Activated naive CD4-positive, alpha-beta T cell treated with anti-CD3 and anti-CD28 coated beads, Interleukin-2, amount 10 ng/mL, durations not matched to agents 7 days and 5 days (primary cell): ENCODE measurements at regions not wholly inside any gene's neighbourhood (a gene's known extent, or its start where the extent isn't known, plus 50 kb on each side); places are given as distances from the start of the nearest gene placed in this dataset.
"Not testable (repeated sequence)": the region's sequence is repeated elsewhere in the genome, so short reads cannot be mapped to it uniquely, and the experiment has no call there.

Experiments used
- CTCF ChIA-PET: fragments of 350-600 bp; sonication (Branson Sonifier 250); formaldehyde crosslinking; loops from one replicate; lab custom pipeline; 2021; ENCODE audit warnings: antibody characterized with exemption; lab: Charles Lee
- DNase-seq: peaks from one replicate; pipeline ENCODE4 v3.0.0-alpha.2; 2020
- H3K27ac Mint-ChIP-seq: one replicate; pipeline ENCODE4 v1.8.0; 2021; ENCODE audit warnings: mild to moderate bottlenecking, moderate library complexity, mixed read lengths
- H3K27me3 Mint-ChIP-seq: one replicate; pipeline ENCODE4 v1.8.0; 2021; ENCODE audit warnings: mild to moderate bottlenecking, mixed read lengths
- H3K36me3 Mint-ChIP-seq: one replicate; pipeline ENCODE4 v1.8.0; 2021; ENCODE audit warnings: mixed read lengths
- H3K4me1 Mint-ChIP-seq: one replicate; pipeline ENCODE4 v1.8.0; 2021; ENCODE audit warnings: mixed read lengths
- H3K4me3 Mint-ChIP-seq: one replicate; pipeline ENCODE4 v1.8.0; 2021; ENCODE audit warnings: mild to moderate bottlenecking, moderate library complexity, mixed read lengths
- H3K9me3 Mint-ChIP-seq: one replicate; pipeline ENCODE4 v1.8.0; 2021; ENCODE audit warnings: mixed read lengths

DNA sequence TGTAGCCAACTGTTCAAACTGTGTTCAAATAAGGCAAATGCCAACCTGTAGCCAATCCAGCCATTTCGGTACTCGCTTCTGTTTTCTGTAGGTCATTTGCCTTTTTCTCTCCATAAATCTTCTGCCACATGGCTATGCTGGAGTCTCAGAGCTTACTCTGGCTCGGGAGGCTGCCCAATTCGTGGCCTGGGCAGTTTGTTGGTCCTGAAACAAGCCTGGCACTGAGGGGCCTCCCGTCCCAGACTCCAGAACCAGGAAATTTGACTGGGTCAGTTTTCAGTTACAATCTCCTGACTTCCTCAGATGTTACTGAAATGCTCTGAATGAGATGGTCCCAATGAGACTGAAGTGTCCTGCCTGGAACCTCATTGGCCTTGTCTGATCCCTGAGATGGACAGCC is 120.8 kb upstream of the NPAS2 start:
- peaks cover 8% of the 10 kb centered on the region for H3K4me1 Mint-ChIP-seq
- H3K27ac Mint-ChIP-seq = no peak overlapping the region
- H3K9me3 Mint-ChIP-seq = peaks cover 12% of the 10 kb centered on the region
- peaks cover 9% of the 10 kb centered on the region for H3K36me3 Mint-ChIP-seq
- CTCF ChIA-PET = no interaction called here
- H3K4me3 Mint-ChIP-seq = no peak overlapping the region
- peaks cover 19% of the 10 kb centered on the region for H3K27me3 Mint-ChIP-seq
- no peak for DNase-seq

DNA sequence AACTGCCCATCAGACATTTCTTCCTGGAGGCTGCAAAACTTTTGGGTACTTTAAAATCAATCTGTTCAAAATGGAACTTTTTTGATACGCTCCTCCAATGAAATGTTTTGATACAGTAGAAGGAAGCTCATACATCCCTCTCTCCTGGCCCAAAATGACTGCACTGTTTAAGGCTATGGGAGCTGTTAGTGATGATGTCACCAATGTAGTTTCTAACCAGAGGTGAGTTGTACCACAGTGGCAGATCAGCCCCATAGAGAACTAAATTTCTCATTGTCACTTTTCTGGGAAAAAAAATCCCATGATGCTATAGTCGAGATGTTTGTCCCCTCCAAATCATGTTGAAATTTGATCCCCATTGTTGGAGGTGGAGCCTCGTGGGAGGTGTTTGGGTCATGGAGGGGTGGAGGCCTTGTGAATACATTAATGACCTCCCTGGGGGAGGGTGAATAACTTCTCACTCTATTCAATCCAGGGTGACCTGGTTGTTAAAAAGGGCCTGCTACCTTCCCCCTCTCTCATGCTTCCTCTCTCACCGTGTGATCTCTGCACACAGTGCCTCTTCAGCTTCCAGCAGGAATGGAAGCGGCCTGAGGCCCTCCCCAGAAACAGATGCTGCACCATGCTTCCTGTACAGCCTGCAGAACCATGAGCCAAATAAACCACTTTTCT is 117.4 kb upstream of the NPAS2 start:
- CTCF ChIA-PET = interaction anchor here (0.7 kb wide), 1 partner anchor 56 kb away, joined by 3 read pairs; no protein-coding TSS in a partner anchor
- H3K4me1 Mint-ChIP-seq = peaks cover 19% of the 10 kb centered on the region
- peaks cover 19% of the 10 kb centered on the region for H3K27me3 Mint-ChIP-seq
- no peaks in the 10 kb centered on the region for H3K36me3 Mint-ChIP-seq
- DNase-seq = no peak
- H3K9me3 Mint-ChIP-seq = no peaks in the 10 kb centered on the region
- no peak overlapping the region for H3K4me3 Mint-ChIP-seq
- H3K27ac Mint-ChIP-seq = no peak overlapping the region

DNA sequence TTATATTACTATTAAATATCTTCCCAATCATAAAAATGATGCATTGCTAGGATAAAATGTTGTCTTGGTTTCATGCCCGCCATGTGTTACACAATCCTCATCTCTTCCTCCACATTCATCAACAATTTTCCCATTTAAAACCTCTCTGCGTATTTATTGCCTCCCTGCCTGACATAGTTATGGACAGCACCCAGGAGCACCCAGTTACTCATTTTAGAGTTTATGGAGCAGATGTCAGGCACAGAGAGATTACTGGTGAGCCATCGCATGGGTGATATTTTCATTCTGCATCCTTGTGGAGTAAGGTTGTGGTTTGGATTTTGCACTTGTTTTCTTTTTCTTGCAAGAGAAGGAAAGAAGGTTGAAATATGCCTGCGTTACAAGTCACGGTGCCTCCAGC is 116.7 kb upstream of the NPAS2 start:
- CTCF ChIA-PET = no interaction called here
- Mint-ChIP-seq H3K36me3 (no peaks in the 10 kb centered on the region), H3K9me3 (no peaks in the 10 kb centered on the region), H3K4me1 (peaks cover 26% of the 10 kb centered on the region), H3K27me3 (peaks cover 19% of the 10 kb centered on the region), H3K27ac (no peak overlapping the region), H3K4me3 (no peak overlapping the region)
- DNase-seq = no peak

DNA sequence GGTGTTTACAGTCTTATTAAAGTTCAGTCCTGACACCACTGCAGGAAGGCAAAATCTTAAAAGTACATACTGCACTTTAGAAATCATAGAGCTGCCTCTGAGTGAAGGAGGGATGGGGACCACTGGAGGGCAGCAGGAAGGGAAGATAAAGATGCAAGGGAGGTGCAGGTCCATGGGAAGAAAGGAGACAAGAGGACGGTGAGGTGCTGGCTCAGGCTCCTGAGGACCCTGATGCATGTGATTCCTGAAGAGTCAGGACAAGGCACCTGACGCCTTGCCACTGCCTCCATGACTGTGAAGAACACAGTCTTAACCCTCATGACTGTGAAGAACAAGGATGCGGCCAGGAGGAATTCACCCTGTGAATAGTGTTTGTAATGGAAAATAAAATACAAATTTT is 116.2 kb upstream of the NPAS2 start:
- Mint-ChIP-seq H3K4me3 (no peak overlapping the region), H3K27ac (no peak overlapping the region), H3K27me3 (peaks cover 19% of the 10 kb centered on the region), H3K9me3 (no peaks in the 10 kb centered on the region), H3K4me1 (peaks cover 30% of the 10 kb centered on the region), H3K36me3 (no peaks in the 10 kb centered on the region)
- DNase-seq = no peak
- CTCF ChIA-PET = no interaction called here

DNA sequence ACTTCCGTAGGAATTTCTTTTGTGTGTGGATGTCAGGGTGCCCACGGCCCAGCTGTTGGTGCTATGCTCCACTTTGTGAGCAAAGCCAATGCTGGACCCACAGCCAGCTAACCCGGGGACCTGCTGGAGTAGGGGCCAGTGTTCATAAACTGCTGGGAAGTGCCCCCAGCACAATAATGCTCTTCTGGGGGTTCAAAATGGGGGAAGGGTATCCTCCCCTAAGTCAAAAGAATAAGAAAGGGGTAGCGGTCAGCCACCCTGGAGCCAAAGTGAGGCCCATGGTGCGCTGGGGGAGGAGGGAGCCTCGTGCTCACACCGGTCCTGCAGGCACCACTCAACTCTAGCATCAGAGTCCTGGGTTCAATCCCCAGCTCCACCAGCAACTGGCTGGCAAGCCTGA is 115.8 kb upstream of the NPAS2 start:
- Mint-ChIP-seq H3K27me3 (peaks cover 18% of the 10 kb centered on the region), H3K4me1 (peaks cover 30% of the 10 kb centered on the region), H3K4me3 (no peak overlapping the region), H3K9me3 (no peaks in the 10 kb centered on the region), H3K27ac (no peak overlapping the region), H3K36me3 (no peaks in the 10 kb centered on the region)
- DNase-seq = no peak
- CTCF ChIA-PET = no interaction called here

DNA sequence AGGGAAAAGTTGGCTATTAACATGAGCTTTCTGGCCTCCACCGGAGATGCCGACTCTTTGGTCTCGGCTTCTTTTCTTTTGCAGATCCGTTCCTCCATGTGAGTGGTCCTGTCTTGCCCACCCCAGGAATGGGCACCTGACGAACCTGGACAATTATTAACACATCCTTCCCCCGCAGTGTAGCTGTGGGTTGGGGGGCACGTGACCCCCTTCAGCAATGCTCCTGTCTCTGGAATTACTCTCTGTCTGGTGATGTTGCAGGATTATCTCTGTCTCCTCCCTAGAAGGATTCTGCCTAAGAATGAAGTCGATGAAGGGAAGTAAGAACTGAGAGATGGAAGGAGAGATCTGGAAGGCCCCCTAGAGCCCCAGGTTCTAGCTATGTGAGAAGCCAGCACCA is 115.2 kb upstream of the NPAS2 start:
- H3K27me3 Mint-ChIP-seq = peaks cover 14% of the 10 kb centered on the region
- DNase-seq = no peak
- CTCF ChIA-PET = no interaction called here
- H3K27ac Mint-ChIP-seq = no peak overlapping the region
- no peak overlapping the region for H3K4me3 Mint-ChIP-seq
- H3K9me3 Mint-ChIP-seq = no peaks in the 10 kb centered on the region
- peaks cover 30% of the 10 kb centered on the region for H3K4me1 Mint-ChIP-seq
- no peaks in the 10 kb centered on the region for H3K36me3 Mint-ChIP-seq

DNA sequence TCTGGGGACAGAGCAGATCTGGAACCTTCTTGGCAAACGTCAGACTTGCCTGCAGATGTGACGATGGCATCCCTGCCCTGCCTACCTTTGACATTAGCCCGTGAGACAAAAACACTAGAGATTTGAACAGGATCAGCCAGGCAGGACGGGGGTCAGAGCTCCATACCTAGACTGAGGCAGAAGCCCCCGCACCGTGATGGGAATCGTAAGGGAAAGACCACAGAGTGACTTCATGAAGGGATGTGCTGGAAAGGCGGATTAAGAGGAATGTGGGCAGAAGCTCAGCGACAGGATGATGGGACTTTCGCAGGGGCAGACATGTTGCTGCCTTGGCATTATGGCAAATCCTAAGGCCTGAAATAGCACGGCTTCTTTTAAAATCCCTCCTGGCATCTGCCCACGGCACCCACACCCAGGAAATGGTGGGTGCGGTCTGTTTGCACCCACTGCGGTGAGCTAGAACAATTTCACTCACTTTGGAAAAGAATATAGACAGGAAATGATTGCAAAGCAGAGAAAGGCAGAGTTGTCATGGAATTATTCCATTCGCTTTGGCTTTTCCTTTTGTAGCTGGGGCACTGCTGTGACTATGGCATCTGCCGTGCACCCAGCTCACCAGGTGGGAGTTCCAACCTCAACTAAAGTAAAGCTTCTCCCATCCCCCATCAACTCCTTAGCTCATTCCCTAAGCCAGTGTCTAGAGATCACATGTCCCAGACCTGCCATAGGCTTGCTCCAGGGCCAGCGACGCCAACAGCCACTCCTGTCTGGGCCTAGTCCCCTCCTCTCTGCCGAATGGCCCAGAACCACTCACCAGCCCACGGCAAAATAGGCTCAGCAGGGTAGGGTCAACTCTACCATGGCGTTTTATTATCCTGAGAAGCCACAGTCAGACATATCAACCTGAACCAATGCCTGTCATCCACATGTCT is 112.7 kb upstream of the NPAS2 start:
- Mint-ChIP-seq H3K9me3 (no peaks in the 10 kb centered on the region), H3K4me3 (no peak overlapping the region), H3K27ac (no peak overlapping the region), H3K36me3 (no peaks in the 10 kb centered on the region), H3K4me1 (peaks cover 30% of the 10 kb centered on the region), H3K27me3 (peaks cover 3% of the 10 kb centered on the region)
- CTCF ChIA-PET = no interaction called here
- peak; percentile 29 for DNase-seq

DNA sequence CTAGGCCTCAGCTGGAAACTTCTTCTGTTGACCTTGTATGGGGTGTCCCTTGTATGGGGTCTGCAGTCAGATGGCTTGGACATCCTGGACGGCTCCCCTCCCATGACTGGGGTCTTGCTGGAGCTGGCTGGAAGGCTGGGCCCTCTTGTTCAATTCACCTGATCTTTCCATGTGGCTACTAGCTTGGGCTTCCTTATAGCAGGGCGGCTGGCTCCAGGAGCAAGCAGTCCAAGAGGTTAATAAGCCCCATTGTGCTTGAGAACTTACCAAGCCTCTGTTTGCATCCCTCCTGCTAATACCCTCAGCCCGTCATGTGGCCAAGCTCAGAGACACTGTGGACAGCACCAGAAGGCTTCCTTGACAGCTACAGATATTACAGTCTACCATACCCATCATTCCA is 111.6 kb upstream of the NPAS2 start:
- peaks cover 27% of the 10 kb centered on the region for H3K4me1 Mint-ChIP-seq
- no peaks in the 10 kb centered on the region for H3K9me3 Mint-ChIP-seq
- H3K27ac Mint-ChIP-seq = no peak overlapping the region
- CTCF ChIA-PET = no interaction called here
- H3K36me3 Mint-ChIP-seq = no peaks in the 10 kb centered on the region
- DNase-seq = no peak
- no peak overlapping the region for H3K4me3 Mint-ChIP-seq
- H3K27me3 Mint-ChIP-seq = peaks cover 3% of the 10 kb centered on the region

DNA sequence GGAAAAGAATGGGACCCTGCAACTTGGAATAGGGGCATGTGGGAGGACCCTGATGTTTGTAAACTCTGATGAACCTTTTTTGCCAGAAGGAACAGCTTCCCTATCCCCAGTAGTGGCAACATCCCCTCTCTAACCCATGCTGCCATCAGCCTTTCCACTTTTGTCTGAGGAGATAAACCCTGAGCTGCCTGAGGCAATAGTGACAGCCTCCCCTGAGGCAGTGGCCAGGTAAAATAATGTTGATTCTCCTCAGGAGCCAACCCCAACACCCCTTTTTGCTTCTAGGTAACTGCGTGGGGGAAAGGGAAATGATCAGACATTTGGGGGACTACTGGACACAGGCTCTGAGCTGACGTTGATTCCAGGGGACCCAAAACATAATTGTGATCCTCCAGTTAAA is 106.8 kb upstream of the NPAS2 start:
- H3K27me3 Mint-ChIP-seq = no peaks in the 10 kb centered on the region
- H3K4me1 Mint-ChIP-seq = peaks cover 5% of the 10 kb centered on the region
- no peaks in the 10 kb centered on the region for H3K36me3 Mint-ChIP-seq
- DNase-seq = no peak
- CTCF ChIA-PET = no interaction called here
- no peak overlapping the region for H3K4me3 Mint-ChIP-seq
- H3K27ac Mint-ChIP-seq = no peak overlapping the region
- no peaks in the 10 kb centered on the region for H3K9me3 Mint-ChIP-seq

DNA sequence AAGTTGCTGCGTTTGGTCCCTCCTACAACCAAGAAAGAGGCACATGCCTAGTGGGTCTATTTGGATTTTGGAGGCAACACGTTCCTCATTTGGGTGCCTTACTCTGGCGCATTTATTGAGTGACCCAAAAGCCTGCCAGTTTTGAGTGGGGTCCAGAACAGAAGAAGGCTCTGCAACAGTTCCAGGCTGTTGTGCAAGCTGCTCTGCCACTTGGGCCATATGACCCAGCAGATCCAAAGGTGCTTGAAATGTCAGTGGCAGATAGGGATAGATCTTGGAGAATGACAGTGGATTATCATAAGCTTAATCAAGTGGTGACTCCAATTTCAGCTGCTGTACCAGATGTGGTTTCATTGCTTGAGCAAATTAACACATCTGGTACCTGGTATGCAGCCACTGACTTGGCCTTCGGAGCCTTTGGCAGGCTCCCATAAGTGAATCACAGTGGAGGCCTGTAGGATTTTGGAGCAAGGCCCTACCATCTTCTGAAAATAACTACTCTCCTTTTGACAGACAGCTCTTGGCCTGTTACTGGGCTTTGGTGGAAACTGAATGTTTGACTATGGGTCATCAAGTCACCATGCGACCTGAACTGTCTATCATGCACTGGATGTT is 105.4 kb upstream of the NPAS2 start:
- H3K4me3 Mint-ChIP-seq, H3K9me3 Mint-ChIP-seq, H3K36me3 Mint-ChIP-seq, H3K27ac Mint-ChIP-seq, H3K4me1 Mint-ChIP-seq, DNase-seq, H3K27me3 Mint-ChIP-seq, CTCF ChIA-PET: not testable (repeated sequence)

DNA sequence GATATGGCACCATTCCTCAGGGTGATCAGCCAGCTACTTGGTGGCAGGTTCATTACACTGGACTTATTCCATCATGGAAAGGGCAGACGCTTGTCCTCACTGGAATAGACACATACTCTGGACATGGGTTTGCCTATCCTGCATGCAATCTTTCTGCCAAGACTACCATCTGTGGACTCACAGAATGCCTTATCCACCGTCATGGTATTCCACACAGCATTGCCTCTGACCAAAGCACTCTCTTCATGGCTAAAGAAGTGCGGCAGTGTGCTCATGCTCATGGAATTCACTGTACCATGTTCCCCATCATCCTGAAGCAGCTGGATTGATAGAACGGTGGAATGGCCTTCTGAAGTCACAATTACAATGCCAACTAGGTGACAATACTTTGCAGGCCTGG is 104.1 kb upstream of the NPAS2 start:
- H3K9me3 Mint-ChIP-seq, H3K4me3 Mint-ChIP-seq, CTCF ChIA-PET, H3K27me3 Mint-ChIP-seq, H3K36me3 Mint-ChIP-seq, H3K27ac Mint-ChIP-seq, H3K4me1 Mint-ChIP-seq, DNase-seq: not testable (repeated sequence)

DNA sequence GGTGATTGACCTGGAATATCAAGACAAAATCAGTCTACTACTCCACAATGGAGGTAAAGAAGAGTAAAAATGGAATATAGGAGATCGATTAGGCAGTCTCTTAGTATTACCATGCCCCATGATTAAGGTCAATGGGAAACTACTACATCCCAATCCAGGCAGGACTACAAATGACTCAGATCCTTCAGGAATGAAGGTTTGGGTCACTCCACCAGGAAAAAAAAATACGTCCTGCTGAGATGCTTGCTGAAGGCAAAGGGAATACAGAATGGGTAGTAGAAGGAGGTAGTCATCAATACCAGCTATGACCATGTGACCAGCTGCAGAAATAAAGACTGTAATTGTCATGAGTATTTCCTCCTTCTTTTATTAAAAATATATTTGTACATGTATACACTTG is 103.4 kb upstream of the NPAS2 start:
- no peaks in the 10 kb centered on the region for H3K4me1 Mint-ChIP-seq
- H3K27ac Mint-ChIP-seq = no peak overlapping the region
- CTCF ChIA-PET = no interaction called here
- H3K9me3 Mint-ChIP-seq = no peaks in the 10 kb centered on the region
- DNase-seq = no peak
- H3K27me3 Mint-ChIP-seq = peaks cover under 1% of the 10 kb centered on the region
- H3K36me3 Mint-ChIP-seq = no peaks in the 10 kb centered on the region
- H3K4me3 Mint-ChIP-seq = no peak overlapping the region

DNA sequence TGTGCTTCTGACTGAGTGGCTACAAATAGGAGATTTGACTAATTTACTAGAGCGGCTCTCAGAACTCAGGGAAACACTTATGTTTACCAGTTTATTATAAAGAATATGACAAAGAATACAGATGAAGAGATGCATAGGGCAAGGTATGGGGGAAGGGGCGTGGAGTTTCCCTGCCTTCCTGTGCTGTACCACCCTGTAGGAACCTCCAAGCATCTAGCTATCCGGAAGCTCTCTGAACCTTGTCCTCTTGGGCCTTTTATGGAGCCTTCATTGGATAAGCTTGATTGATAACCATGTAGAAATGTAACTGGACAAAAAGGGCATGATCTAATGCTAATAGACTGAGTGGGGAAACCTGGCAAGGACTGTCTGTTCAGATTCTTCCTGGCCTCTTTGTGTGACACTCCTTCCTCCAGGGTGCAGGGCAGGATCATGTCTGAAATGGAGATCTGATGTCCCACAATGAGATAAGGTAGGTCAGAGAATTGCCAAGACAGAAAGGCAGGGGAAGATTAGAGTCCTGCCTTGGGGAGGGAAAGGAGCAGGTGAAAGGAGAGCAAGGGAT is 101.8 kb upstream of the NPAS2 start:
- Mint-ChIP-seq H3K9me3 (no peaks in the 10 kb centered on the region), H3K27me3 (peaks cover 7% of the 10 kb centered on the region), H3K4me3 (no peak overlapping the region), H3K36me3 (no peaks in the 10 kb centered on the region), H3K4me1 (no peaks in the 10 kb centered on the region), H3K27ac (no peak overlapping the region)
- DNase-seq = no peak
- CTCF ChIA-PET = no interaction called here

DNA sequence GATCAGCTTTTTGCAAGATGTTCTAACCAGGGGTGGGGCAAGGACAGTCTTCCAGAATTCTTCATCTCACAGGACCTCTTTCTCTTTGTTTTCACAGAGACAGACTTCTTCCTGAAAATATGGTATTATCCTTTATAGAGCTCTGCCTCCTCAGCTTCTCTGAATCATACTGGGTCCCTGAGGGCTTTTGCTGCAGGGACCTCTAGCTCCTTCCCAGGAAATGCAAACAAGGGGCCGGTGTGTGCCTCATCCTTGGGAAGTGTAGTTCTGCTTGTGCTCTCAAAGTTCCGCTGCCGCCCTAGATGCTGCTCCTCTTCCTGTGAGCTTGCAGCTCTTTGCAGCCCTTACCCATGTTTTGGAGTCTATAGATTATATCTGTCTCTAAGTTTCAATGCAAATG is 99.5 kb upstream of the NPAS2 start:
- H3K4me1 Mint-ChIP-seq = no peaks in the 10 kb centered on the region
- peaks cover 16% of the 10 kb centered on the region for H3K27me3 Mint-ChIP-seq
- DNase-seq = no peak
- no peaks in the 10 kb centered on the region for H3K36me3 Mint-ChIP-seq
- CTCF ChIA-PET = no interaction called here
- H3K9me3 Mint-ChIP-seq = no peaks in the 10 kb centered on the region
- H3K27ac Mint-ChIP-seq = no peak overlapping the region
- no peak overlapping the region for H3K4me3 Mint-ChIP-seq
